CD14-positive monocyte (primary cell): ENCODE measurements at regions not wholly inside any gene's neighbourhood (a gene's known extent, or its start where the extent isn't known, plus 50 kb on each side); places are given as distances from the start of the nearest gene placed in this dataset.

Source experiments
- DNase-seq, 3 donors: peaks; one replicate each; pipeline ENCODE4 v3.0.0-alpha.2; 2011 to 2022
- H2AFZ ChIP-seq: 2 replicates; pipeline ENCODE4 v1.6.0; 2012; ENCODE audit warnings: mild to moderate bottlenecking, low read depth, low read length, inconsistent platforms; ENCODE audit not compliant: insufficient read depth, poor library complexity, severe bottlenecking
- H3K27ac ChIP-seq, 2 donors: 1 replicate in 1 of 2; 2 replicates in 1 of 2; pipeline ENCODE4 v1.5.1; 2012 to 2013; ENCODE audit warnings: low read length in 2 of 2, control low read depth in 1 of 2, inconsistent platforms in 1 of 2, low read depth in 1 of 2, mild to moderate bottlenecking in 1 of 2
- H3K27me3 ChIP-seq, 2 donors: one replicate each; pipeline versions ENCODE4 v1.6.0 to v1.6.1; 2011 to 2013; ENCODE audit warnings: low read length in 2 of 2; ENCODE audit not compliant: control insufficient read depth in 2 of 2, insufficient read depth in 2 of 2
- H3K36me3 ChIP-seq, 2 donors: replicated peaks in 1 of 2; 1 replicate in 1 of 2; 2 replicates in 1 of 2; pipeline versions ENCODE4 v1.5.1 to v1.6.1; 2012 to 2013; ENCODE audit warnings: low read length in 2 of 2, control low read depth in 1 of 2, inconsistent platforms in 1 of 2, mild to moderate bottlenecking in 1 of 2; ENCODE audit not compliant: insufficient read depth in 2 of 2, control insufficient read depth in 1 of 2
- H3K4me1 ChIP-seq, 2 donors: 1 replicate in 1 of 2; 2 replicates in 1 of 2; pipeline versions ENCODE4 v1.5.1 to v1.6.1; 2012 to 2013; ENCODE audit warnings: low read length in 2 of 2, control low read depth in 1 of 2, inconsistent platforms in 1 of 2, mild to moderate bottlenecking in 1 of 2, moderate library complexity in 1 of 2; ENCODE audit not compliant: insufficient read depth in 2 of 2, control insufficient read depth in 1 of 2
- H3K4me2 ChIP-seq: replicated peaks from 2 replicates; pipeline ENCODE3; 2012; ENCODE audit warnings: low read length, moderate library complexity, mild to moderate bottlenecking; ENCODE audit not compliant: poor library complexity, severe bottlenecking; ENCODE audit errors: extremely low read depth
- H3K4me3 ChIP-seq, 3 experiments: fragments of 200-600 bp in 1 of 3; sonication (generic) in 1 of 3; replicated peaks in 1 of 3; 1 replicate in 2 of 3; 2 replicates in 1 of 3; pipeline ENCODE4 v1.5.1; 2011 to 2013; ENCODE audit warnings: low read length in 3 of 3, mild to moderate bottlenecking in 3 of 3, control low read depth in 2 of 3, low read depth in 2 of 3, inconsistent platforms in 1 of 3, moderate library complexity in 1 of 3
- H3K79me2 ChIP-seq: 2 replicates; pipeline ENCODE4 v1.6.0; 2012; ENCODE audit warnings: mild to moderate bottlenecking, control low read depth, inconsistent platforms, low read length, moderate library complexity; ENCODE audit not compliant: insufficient read depth
- H3K9ac ChIP-seq: 2 replicates; pipeline ENCODE4 v1.6.0; 2017; ENCODE audit warnings: low read length, mild to moderate bottlenecking; ENCODE audit not compliant: insufficient read depth, poor library complexity, severe bottlenecking
- H3K9me3 ChIP-seq, 2 donors: replicated peaks in 1 of 2; 1 replicate in 1 of 2; 2 replicates in 1 of 2; pipeline versions ENCODE4 v1.5.1 to v1.6.1; 2012 to 2013; ENCODE audit warnings: low read length in 2 of 2, control low read depth in 1 of 2; ENCODE audit not compliant: control insufficient read depth in 1 of 2, insufficient read depth in 1 of 2
- H4K20me1 ChIP-seq: 2 replicates; pipeline ENCODE4 v1.6.0; 2012; ENCODE audit warnings: mild to moderate bottlenecking, low read length, control low read depth, moderate library complexity; ENCODE audit not compliant: insufficient read depth
- H3K27ac Mint-ChIP-seq, 7 donors: one replicate each; pipeline ENCODE4 v1.8.0; 2020; ENCODE audit warnings: mild to moderate bottlenecking in 7 of 7, mixed read lengths in 7 of 7, moderate library complexity in 6 of 7, inconsistent platforms in 2 of 7
- H3K27me3 Mint-ChIP-seq, 3 donors: one replicate each; pipeline ENCODE4 v1.8.0; 2021 to 2022; ENCODE audit warnings: low read depth in 3 of 3, mild to moderate bottlenecking in 3 of 3, mixed read lengths in 3 of 3, moderate library complexity in 3 of 3, inconsistent platforms in 1 of 3
- H3K36me3 Mint-ChIP-seq, 2 donors: one replicate each; pipeline ENCODE4 v1.8.0; 2020; ENCODE audit warnings: mixed read lengths in 2 of 2, inconsistent platforms in 1 of 2, mild to moderate bottlenecking in 1 of 2
- H3K4me1 Mint-ChIP-seq: one replicate; pipeline ENCODE4 v1.8.0; 2020; ENCODE audit warnings: mild to moderate bottlenecking, mixed read lengths
- H3K4me3 Mint-ChIP-seq, 2 donors: one replicate each; pipeline ENCODE4 v1.8.0; 2020; ENCODE audit warnings: mild to moderate bottlenecking in 2 of 2, mixed read lengths in 2 of 2, moderate library complexity in 1 of 2
- H3K9me3 Mint-ChIP-seq, 7 donors: one replicate each; pipeline ENCODE4 v1.8.0; 2020 to 2022; ENCODE audit warnings: mixed read lengths in 7 of 7, mild to moderate bottlenecking in 6 of 7, moderate library complexity in 6 of 7, inconsistent platforms in 2 of 7
- whole genome bisulfite sequencing: methylation state at CpG from one replicate; pipeline ENCODE4 v1.1.5; 2013; ENCODE audit warnings: missing lambda C conversion rate; ENCODE audit not compliant: insufficient coverage; 5-methylcytosine and 5-hydroxymethylcytosine counted together
- intact Hi-C, 2 donors: fragments of 100-400 bp; cut with micrococcal nuclease; formaldehyde crosslinking; loops; one replicate each; pipeline versions ENCODE4 v1.15.0 to v1.15.1; 2023
- TF ChIP-seq, protein P1 (sequence below): fragments of 200-600 bp; IDR thresholded peaks from one replicate; pipeline ENCODE4 v1.8.0; 2022; ENCODE audit warnings: antibody characterized with exemption, mild to moderate bottlenecking

- intact Hi-C loops: no loop called here
- H2AFZ ChIP-seq: no peak overlapping the region
- no peaks in the 10 kb centered on the region for H3K36me3 Mint-ChIP-seq
- H3K27ac Mint-ChIP-seq: peak overlapping the region in 1 of 7 donors; percentile 30
- H3K4me2 ChIP-seq: no peak overlapping the region
- no peaks in the 10 kb centered on the region for H3K79me2 ChIP-seq
- H3K9me3 Mint-ChIP-seq: peaks cover 15 to 61% (median 41%) of the 10 kb centered on the region in 7 donors
- no peaks in the 10 kb centered on the region for H3K27me3 ChIP-seq
- TF ChIP-seq, protein P1, sequence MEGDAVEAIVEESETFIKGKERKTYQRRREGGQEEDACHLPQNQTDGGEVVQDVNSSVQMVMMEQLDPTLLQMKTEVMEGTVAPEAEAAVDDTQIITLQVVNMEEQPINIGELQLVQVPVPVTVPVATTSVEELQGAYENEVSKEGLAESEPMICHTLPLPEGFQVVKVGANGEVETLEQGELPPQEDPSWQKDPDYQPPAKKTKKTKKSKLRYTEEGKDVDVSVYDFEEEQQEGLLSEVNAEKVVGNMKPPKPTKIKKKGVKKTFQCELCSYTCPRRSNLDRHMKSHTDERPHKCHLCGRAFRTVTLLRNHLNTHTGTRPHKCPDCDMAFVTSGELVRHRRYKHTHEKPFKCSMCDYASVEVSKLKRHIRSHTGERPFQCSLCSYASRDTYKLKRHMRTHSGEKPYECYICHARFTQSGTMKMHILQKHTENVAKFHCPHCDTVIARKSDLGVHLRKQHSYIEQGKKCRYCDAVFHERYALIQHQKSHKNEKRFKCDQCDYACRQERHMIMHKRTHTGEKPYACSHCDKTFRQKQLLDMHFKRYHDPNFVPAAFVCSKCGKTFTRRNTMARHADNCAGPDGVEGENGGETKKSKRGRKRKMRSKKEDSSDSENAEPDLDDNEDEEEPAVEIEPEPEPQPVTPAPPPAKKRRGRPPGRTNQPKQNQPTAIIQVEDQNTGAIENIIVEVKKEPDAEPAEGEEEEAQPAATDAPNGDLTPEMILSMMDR: no peak
- H3K27me3 Mint-ChIP-seq: peaks cover 0 to 4% (median 2%) of the 10 kb centered on the region in 3 donors
- 45% methylated on average over 1 of the region's 1 CpG for WGBS
- H3K27ac ChIP-seq: no peak overlapping the region
- DNase-seq: no peak
- no peak overlapping the region for H3K4me3 Mint-ChIP-seq
- H3K4me1 ChIP-seq: no peaks in the 10 kb centered on the region
- H3K9ac ChIP-seq: no peak overlapping the region
- peaks cover 63 to 74% of the 10 kb centered on the region in 2 donors for H3K9me3 ChIP-seq
- H3K4me1 Mint-ChIP-seq: no peaks in the 10 kb centered on the region
- H3K36me3 ChIP-seq: no peaks in the 10 kb centered on the region
- no peaks in the 10 kb centered on the region for H4K20me1 ChIP-seq
- no peak overlapping the region for H3K4me3 ChIP-seq
Observed at GRCh38 chr16:35200662-35201061, 1741.2 kb downstream of the TP53TG3F start.

- H3K9me3 Mint-ChIP-seq: peaks cover 14 to 56% (median 38%) of the 10 kb centered on the region in 7 donors
- no peak overlapping the region for H3K27ac ChIP-seq
- no CpG with 5 or more reads among the region's 5 CpGs for WGBS
Observed at GRCh38 chr16:35201151-35201550, 1741.7 kb downstream of the TP53TG3F start.

More at GRCh38 chr16:35201151-35201550, 1741.7 kb downstream of the TP53TG3F start:
- Mint-ChIP-seq H3K36me3 (no peaks in the 10 kb centered on the region), H3K27me3 (peaks cover 0 to 4% (median 0%) of the 10 kb centered on the region in 3 donors), H3K4me1 (no peaks in the 10 kb centered on the region), H3K4me3 (no peak overlapping the region), H3K27ac (peak overlapping the region in 2 of 7 donors; percentile 38 to 54)
- Histone ChIP-seq H3K4me1 (no peaks in the 10 kb centered on the region), H3K4me3 (no peak overlapping the region), H3K36me3 (no peaks in the 10 kb centered on the region), H3K27me3 (no peaks in the 10 kb centered on the region), H3K9me3 (peaks cover 59 to 69% of the 10 kb centered on the region in 2 donors), H3K4me2 (no peak overlapping the region), H3K9ac (no peak overlapping the region), H3K79me2 (no peaks in the 10 kb centered on the region), H4K20me1 (no peaks in the 10 kb centered on the region), H2AFZ (no peak overlapping the region)
- DNase-seq: no peak
- TF ChIP-seq, protein P1: no peak
- intact Hi-C loops: no loop called here
